LNCaP clone FGC (cell line): ENCODE measurements at regions not wholly inside any gene's neighbourhood (a gene's known extent, or its start where the extent isn't known, plus 50 kb on each side); places are given as distances from the start of the nearest gene placed in this dataset.

Source experiments
- DNase-seq: peaks from one replicate; pipeline ENCODE4 v3.0.0-alpha.2; 2011; ENCODE audit warnings: low read depth
- H3K4me3 ChIP-seq: 2 replicates; pipeline ENCODE4 v1.5.1; 2011; ENCODE audit warnings: mild to moderate bottlenecking, low read depth, low read length, control low read depth
- CTCF ChIP-seq: IDR thresholded peaks from 2 replicates; pipeline ENCODE4 v1.5.1; 2012; ENCODE audit warnings: mild to moderate bottlenecking; ENCODE audit not compliant: control insufficient read depth, insufficient read depth; ENCODE audit errors: extremely low read depth

GRCh38 chr4:1575418-1576303 lies 108.5 kb downstream of the FAM53A start:
- no peak for DNase-seq
- no peak for TF ChIP-seq CTCF
- H3K4me3 ChIP-seq = no peak overlapping the region

GRCh38 chr4:1574601-1575417 lies 109.3 kb downstream of the FAM53A start:
- DNase-seq = no peak
- H3K4me3 ChIP-seq = no peak overlapping the region
- no peak for TF ChIP-seq CTCF

GRCh38 chr4:1573830-1574459 lies 110.2 kb downstream of the FAM53A start:
- no peak for TF ChIP-seq CTCF
- H3K4me3 ChIP-seq = no peak overlapping the region
- DNase-seq = no peak

GRCh38 chr4:1572964-1573720 lies 111.0 kb downstream of the FAM53A start:
- TF ChIP-seq CTCF = no peak
- H3K4me3 ChIP-seq = no peak overlapping the region
- DNase-seq = no peak

GRCh38 chr4:1572521-1572920 lies 111.6 kb downstream of the FAM53A start:
- no peak for TF ChIP-seq CTCF
- no peak for DNase-seq
- H3K4me3 ChIP-seq = no peak overlapping the region

- TF ChIP-seq CTCF = no peak
- no peak overlapping the region for H3K4me3 ChIP-seq
- DNase-seq = no peak
Measured at GRCh38 chr4:1572010-1572385, 112.1 kb downstream of the FAM53A start.
